ENCODE measurements at regions not wholly inside any gene's neighbourhood (a gene's known extent, or its start where the extent isn't known, plus 50 kb on each side); places are given as distances from the start of the nearest gene placed in this dataset.

GRCh38 chr7:25887795-25888559, 264.0 kb upstream of the NFE2L3 start:
- TF ChIP-seq POLR2A (IDR thresholded peaks at IDR 0.05; ENCODE audit: low read depth) (no peak), CTCF (IDR thresholded peaks at IDR 0.05) (no peak), EP300 (IDR thresholded peaks at IDR 0.05) (no peak)
